ENCODE measurements at regions not wholly inside any gene's neighbourhood (a gene's known extent, or its start where the extent isn't known, plus 50 kb on each side); places are given as distances from the start of the nearest gene placed in this dataset.

GRCh38 chr6:120951258-120951657 lies 383.0 kb downstream of the TBC1D32 start:
- no peaks in the 10 kb centered on the region for H3K4me1 Mint-ChIP-seq (ENCODE audit: low read depth, unreplicated experiment)
- intact Hi-C loops (cut with micrococcal nuclease; ENCODE audit: unreplicated experiment), result no loop called here
- H3K27me3 Mint-ChIP-seq (ENCODE audit: unreplicated experiment), result no peaks in the 10 kb centered on the region
- H3K27ac Mint-ChIP-seq (ENCODE audit: unreplicated experiment), result no peak overlapping the region
- CTCF ChIA-PET, result interaction anchor here (0.5 kb wide), 1 partner anchor 87 kb away, joined by 3 read pairs; no protein-coding TSS in a partner anchor
- H3K4me3 Mint-ChIP-seq (ENCODE audit: low read depth, unreplicated experiment), result no peak overlapping the region
- DNase-seq, result no peak
- no TSS peak for BruUV-seq (replicated peaks)
- TF ChIP-seq CTCF (IDR thresholded peaks at IDR 0.05; ENCODE audit: unreplicated experiment), result no peak
- H3K36me3 Mint-ChIP-seq (ENCODE audit: insufficient read depth, unreplicated experiment), result no peaks in the 10 kb centered on the region
- no peaks in the 10 kb centered on the region for H3K9me3 Mint-ChIP-seq (ENCODE audit: low read depth, unreplicated experiment)

- no peaks in the 10 kb centered on the region for H3K36me3 Mint-ChIP-seq (ENCODE audit: insufficient read depth, unreplicated experiment)
- BruUV-seq (replicated peaks), result no TSS peak
- no peak overlapping the region for H3K4me3 Mint-ChIP-seq (ENCODE audit: low read depth, unreplicated experiment)
- no peaks in the 10 kb centered on the region for H3K27me3 Mint-ChIP-seq (ENCODE audit: unreplicated experiment)
- TF ChIP-seq CTCF (IDR thresholded peaks at IDR 0.05; ENCODE audit: unreplicated experiment), result no peak
- CTCF ChIA-PET, result no interaction called here
- intact Hi-C loops (cut with micrococcal nuclease; ENCODE audit: unreplicated experiment), result no loop called here
- H3K9me3 Mint-ChIP-seq (ENCODE audit: low read depth, unreplicated experiment), result no peaks in the 10 kb centered on the region
- no peak overlapping the region for H3K27ac Mint-ChIP-seq (ENCODE audit: unreplicated experiment)
- no peak for DNase-seq
- no peaks in the 10 kb centered on the region for H3K4me1 Mint-ChIP-seq (ENCODE audit: low read depth, unreplicated experiment)
Observed at GRCh38 chr6:120947111-120947510, 387.2 kb downstream of the TBC1D32 start.

GRCh38 chr6:120945905-120946594 lies 388.2 kb downstream of the TBC1D32 start:
- no TSS peak for BruUV-seq (replicated peaks)
- no peaks in the 10 kb centered on the region for H3K36me3 Mint-ChIP-seq (ENCODE audit: insufficient read depth, unreplicated experiment)
- no peaks in the 10 kb centered on the region for H3K27me3 Mint-ChIP-seq (ENCODE audit: unreplicated experiment)
- no peak for DNase-seq
- TF ChIP-seq CTCF (IDR thresholded peaks at IDR 0.05; ENCODE audit: unreplicated experiment), result no peak
- H3K9me3 Mint-ChIP-seq (ENCODE audit: low read depth, unreplicated experiment), result no peaks in the 10 kb centered on the region
- no peaks in the 10 kb centered on the region for H3K4me1 Mint-ChIP-seq (ENCODE audit: low read depth, unreplicated experiment)
- intact Hi-C loops (cut with micrococcal nuclease; ENCODE audit: unreplicated experiment), result no loop called here
- no peak overlapping the region for H3K27ac Mint-ChIP-seq (ENCODE audit: unreplicated experiment)
- CTCF ChIA-PET, result no interaction called here
- H3K4me3 Mint-ChIP-seq (ENCODE audit: low read depth, unreplicated experiment), result no peak overlapping the region

- peaks cover 8% of the 10 kb centered on the region for H3K4me1 Mint-ChIP-seq (ENCODE audit: low read depth, unreplicated experiment)
- TF ChIP-seq CTCF (IDR thresholded peaks at IDR 0.05; ENCODE audit: unreplicated experiment), result no peak
- intact Hi-C loops (cut with micrococcal nuclease; ENCODE audit: unreplicated experiment), result no loop called here
- no peak for DNase-seq
- no peaks in the 10 kb centered on the region for H3K36me3 Mint-ChIP-seq (ENCODE audit: insufficient read depth, unreplicated experiment)
- CTCF ChIA-PET, result no interaction called here
- no peaks in the 10 kb centered on the region for H3K27me3 Mint-ChIP-seq (ENCODE audit: unreplicated experiment)
- no peak overlapping the region for H3K4me3 Mint-ChIP-seq (ENCODE audit: low read depth, unreplicated experiment)
- BruUV-seq (replicated peaks), result no TSS peak
- H3K9me3 Mint-ChIP-seq (ENCODE audit: low read depth, unreplicated experiment), result no peaks in the 10 kb centered on the region
- H3K27ac Mint-ChIP-seq (ENCODE audit: unreplicated experiment), result no peak overlapping the region
Observed at GRCh38 chr6:120938876-120939472, 395.3 kb downstream of the TBC1D32 start.

Data from Calu3 (cell line).